NCI-H1417 treated with DMSO at 0.1 percent for 48 hours (cell line): ENCODE measurements at regions not wholly inside any gene's neighbourhood (a gene's known extent, or its start where the extent isn't known, plus 50 kb on each side); places are given as distances from the start of the nearest gene placed in this dataset.

Experiments used
- DNase-seq: peaks from one replicate; lab custom pipeline; 2025; lab: John Stamatoyannopoulos, UW

- DNase-seq, result no peak
Observed at GRCh38 chr16:87252269-87252970, 64.8 kb downstream of the C16orf95 start.
